ENCODE measurements at regions not wholly inside any gene's neighbourhood (a gene's known extent, or its start where the extent isn't known, plus 50 kb on each side); places are given as distances from the start of the nearest gene placed in this dataset.

DNA sequence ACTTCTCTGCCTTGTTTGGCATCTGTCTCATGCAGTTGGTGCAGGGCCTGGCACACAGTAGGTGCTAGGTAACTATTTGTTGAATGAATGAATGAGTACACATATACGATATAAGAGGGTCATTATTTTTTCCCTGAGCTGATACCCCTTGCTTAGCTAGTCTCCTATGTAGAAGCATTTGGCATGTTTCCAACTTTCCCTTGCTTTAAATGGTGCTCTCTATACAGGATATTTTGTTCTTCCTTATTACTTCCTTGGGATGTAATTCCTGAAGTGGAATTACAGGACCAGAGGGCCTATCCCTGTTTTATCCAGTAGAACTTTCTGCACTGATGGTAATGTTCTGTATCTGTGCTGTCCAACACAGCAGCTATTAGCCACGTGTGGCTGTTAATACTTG, 250.1 kb upstream of the PWP1 start:
- TF ChIP-seq, protein P1, sequence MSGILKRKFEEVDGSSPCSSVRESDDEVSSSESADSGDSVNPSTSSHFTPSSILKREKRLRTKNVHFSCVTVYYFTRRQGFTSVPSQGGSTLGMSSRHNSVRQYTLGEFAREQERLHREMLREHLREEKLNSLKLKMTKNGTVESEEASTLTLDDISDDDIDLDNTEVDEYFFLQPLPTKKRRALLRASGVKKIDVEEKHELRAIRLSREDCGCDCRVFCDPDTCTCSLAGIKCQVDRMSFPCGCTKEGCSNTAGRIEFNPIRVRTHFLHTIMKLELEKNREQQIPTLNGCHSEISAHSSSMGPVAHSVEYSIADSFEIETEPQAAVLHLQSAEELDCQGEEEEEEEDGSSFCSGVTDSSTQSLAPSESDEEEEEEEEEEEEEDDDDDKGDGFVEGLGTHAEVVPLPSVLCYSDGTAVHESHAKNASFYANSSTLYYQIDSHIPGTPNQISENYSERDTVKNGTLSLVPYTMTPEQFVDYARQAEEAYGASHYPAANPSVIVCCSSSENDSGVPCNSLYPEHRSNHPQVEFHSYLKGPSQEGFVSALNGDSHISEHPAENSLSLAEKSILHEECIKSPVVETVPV (CRISPR knock-in tag; IDR thresholded peaks at IDR 0.05), result no peak
- TF ChIP-seq, protein P2, sequence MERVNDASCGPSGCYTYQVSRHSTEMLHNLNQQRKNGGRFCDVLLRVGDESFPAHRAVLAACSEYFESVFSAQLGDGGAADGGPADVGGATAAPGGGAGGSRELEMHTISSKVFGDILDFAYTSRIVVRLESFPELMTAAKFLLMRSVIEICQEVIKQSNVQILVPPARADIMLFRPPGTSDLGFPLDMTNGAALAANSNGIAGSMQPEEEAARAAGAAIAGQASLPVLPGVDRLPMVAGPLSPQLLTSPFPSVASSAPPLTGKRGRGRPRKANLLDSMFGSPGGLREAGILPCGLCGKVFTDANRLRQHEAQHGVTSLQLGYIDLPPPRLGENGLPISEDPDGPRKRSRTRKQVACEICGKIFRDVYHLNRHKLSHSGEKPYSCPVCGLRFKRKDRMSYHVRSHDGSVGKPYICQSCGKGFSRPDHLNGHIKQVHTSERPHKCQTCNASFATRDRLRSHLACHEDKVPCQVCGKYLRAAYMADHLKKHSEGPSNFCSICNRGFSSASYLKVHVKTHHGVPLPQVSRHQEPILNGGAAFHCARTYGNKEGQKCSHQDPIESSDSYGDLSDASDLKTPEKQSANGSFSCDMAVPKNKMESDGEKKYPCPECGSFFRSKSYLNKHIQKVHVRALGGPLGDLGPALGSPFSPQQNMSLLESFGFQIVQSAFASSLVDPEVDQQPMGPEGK (CRISPR knock-in tag; IDR thresholded peaks at IDR 0.05; ENCODE audit: borderline replicate concordance), result no peak
- TF ChIP-seq SNAI2 (CRISPR knock-in tag; IDR thresholded peaks at IDR 0.05), result no peak
